ENCODE measurements at regions not wholly inside any gene's neighbourhood (a gene's known extent, or its start where the extent isn't known, plus 50 kb on each side); places are given as distances from the start of the nearest gene placed in this dataset.
"Not testable (repeated sequence)": the region's sequence is repeated elsewhere in the genome, so short reads cannot be mapped to it uniquely, and the experiment has no call there.

DNA sequence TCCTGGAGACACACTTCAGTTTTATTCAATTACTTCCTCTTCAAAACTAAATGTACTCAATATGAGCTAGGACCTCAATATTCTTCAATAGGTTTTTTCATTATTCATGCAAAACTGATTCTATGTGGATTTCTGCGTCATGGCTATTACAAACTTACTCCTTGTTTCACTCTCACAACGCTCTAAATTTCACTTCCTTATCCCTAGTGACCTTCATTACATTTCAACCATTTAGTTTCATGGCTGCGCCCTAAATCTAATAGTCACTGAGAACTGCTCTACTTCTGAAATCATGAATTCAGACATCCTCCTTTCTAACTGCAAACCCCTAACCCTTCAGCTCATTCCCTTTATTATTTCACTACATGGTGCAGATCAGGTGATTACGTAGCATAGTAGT, 93.9 kb downstream of the SLC25A46 start:
- TF ChIP-seq, protein P1, sequence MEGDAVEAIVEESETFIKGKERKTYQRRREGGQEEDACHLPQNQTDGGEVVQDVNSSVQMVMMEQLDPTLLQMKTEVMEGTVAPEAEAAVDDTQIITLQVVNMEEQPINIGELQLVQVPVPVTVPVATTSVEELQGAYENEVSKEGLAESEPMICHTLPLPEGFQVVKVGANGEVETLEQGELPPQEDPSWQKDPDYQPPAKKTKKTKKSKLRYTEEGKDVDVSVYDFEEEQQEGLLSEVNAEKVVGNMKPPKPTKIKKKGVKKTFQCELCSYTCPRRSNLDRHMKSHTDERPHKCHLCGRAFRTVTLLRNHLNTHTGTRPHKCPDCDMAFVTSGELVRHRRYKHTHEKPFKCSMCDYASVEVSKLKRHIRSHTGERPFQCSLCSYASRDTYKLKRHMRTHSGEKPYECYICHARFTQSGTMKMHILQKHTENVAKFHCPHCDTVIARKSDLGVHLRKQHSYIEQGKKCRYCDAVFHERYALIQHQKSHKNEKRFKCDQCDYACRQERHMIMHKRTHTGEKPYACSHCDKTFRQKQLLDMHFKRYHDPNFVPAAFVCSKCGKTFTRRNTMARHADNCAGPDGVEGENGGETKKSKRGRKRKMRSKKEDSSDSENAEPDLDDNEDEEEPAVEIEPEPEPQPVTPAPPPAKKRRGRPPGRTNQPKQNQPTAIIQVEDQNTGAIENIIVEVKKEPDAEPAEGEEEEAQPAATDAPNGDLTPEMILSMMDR (IDR thresholded peaks at IDR 0.05; ENCODE audit: unreplicated experiment), result no peak
- no peak overlapping the region for H3K4me3 Mint-ChIP-seq (ENCODE audit: unreplicated experiment)
- no peak for DNase-seq (ENCODE audit: low spot score)

DNA sequence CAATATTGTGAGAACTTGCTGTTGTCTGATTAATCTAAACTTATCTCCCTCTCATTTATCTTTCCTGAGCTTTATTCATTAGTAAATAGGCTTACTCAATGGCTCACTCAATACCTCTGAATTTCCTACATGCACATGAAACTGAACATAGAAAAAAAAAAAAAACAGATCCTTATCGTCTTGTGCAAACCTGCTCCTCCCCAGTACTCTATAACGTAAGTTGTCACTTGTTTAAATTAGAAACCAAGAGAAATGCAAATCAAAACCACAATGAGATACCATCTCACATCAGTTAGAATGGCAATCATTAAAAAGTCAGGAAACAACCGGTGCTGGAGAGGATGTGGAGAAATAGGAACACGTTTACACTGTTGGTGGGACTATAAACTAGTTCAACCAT, 96.1 kb downstream of the SLC25A46 start:
- H3K36me3 Mint-ChIP-seq (ENCODE audit: low read depth, unreplicated experiment); H3K9me3 Mint-ChIP-seq (ENCODE audit: unreplicated experiment); H3K27ac Mint-ChIP-seq (ENCODE audit: unreplicated experiment); H3K4me3 Mint-ChIP-seq (ENCODE audit: unreplicated experiment); H3K4me1 Mint-ChIP-seq (ENCODE audit: unreplicated experiment); DNase-seq (ENCODE audit: low spot score); H3K27me3 Mint-ChIP-seq (ENCODE audit: unreplicated experiment): not testable (repeated sequence)

More for the DNA sequence above, 93.9 kb downstream of the SLC25A46 start:
- H3K36me3 Mint-ChIP-seq (ENCODE audit: low read depth, unreplicated experiment), result peaks cover 3% of the 10 kb centered on the region
- H3K9me3 Mint-ChIP-seq (ENCODE audit: unreplicated experiment), result peaks cover 6% of the 10 kb centered on the region
- H3K27ac Mint-ChIP-seq (ENCODE audit: unreplicated experiment), result no peak overlapping the region
- H3K27me3 Mint-ChIP-seq (ENCODE audit: unreplicated experiment), result no peaks in the 10 kb centered on the region
- H3K4me1 Mint-ChIP-seq (ENCODE audit: unreplicated experiment), result no peaks in the 10 kb centered on the region

DNA sequence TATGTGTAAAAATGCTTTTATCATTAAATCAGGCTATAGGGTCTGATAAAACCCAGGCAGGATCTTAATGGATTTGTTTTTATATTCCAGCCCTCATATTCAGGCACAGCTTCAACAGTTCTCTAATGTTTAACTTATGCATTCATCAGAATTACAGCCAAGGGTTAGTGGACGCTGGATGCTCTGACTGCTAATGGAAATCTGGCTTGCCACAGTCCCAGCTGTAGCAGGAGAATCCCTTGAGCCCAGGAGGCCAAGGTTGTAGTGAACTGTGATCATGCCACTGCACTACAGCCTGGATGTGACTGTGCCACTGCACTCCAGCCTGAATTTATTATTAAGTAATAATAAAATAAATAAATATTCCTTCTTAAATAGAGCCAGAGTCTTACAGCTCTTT, 98.0 kb downstream of the SLC25A46 start:
- no peaks in the 10 kb centered on the region for H3K36me3 Mint-ChIP-seq (ENCODE audit: low read depth, unreplicated experiment)
- H3K27me3 Mint-ChIP-seq (ENCODE audit: unreplicated experiment), result no peaks in the 10 kb centered on the region
- no peak overlapping the region for H3K4me3 Mint-ChIP-seq (ENCODE audit: unreplicated experiment)
- H3K4me1 Mint-ChIP-seq (ENCODE audit: unreplicated experiment), result no peaks in the 10 kb centered on the region
- TF ChIP-seq, protein P1 (IDR thresholded peaks at IDR 0.05; ENCODE audit: unreplicated experiment), result no peak
- no peaks in the 10 kb centered on the region for H3K9me3 Mint-ChIP-seq (ENCODE audit: unreplicated experiment)
- H3K27ac Mint-ChIP-seq (ENCODE audit: unreplicated experiment), result no peak overlapping the region
- DNase-seq (ENCODE audit: low spot score), result no peak

DNA sequence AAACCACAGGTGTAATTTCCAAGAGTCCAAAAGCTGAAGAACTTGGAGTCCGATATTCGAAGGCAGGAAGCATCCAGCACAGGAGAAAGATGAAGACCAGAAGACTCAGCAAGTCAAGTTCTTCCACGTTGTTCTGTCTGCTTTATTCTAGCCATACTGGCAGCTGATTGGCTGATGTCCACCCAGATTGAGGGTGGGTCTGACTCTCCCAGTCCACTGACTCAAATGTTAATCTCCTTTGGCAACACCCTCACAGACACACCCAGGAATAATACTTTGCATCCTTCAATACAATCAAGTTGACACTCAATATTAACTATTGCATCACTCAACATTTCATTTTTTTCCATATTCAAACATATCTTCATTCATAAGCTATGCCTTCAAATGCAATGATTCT, 99.5 kb downstream of the SLC25A46 start:
- H3K27ac Mint-ChIP-seq (ENCODE audit: unreplicated experiment); H3K9me3 Mint-ChIP-seq (ENCODE audit: unreplicated experiment); H3K36me3 Mint-ChIP-seq (ENCODE audit: low read depth, unreplicated experiment); H3K4me1 Mint-ChIP-seq (ENCODE audit: unreplicated experiment); DNase-seq (ENCODE audit: low spot score); H3K27me3 Mint-ChIP-seq (ENCODE audit: unreplicated experiment); H3K4me3 Mint-ChIP-seq (ENCODE audit: unreplicated experiment): not testable (repeated sequence)

DNA sequence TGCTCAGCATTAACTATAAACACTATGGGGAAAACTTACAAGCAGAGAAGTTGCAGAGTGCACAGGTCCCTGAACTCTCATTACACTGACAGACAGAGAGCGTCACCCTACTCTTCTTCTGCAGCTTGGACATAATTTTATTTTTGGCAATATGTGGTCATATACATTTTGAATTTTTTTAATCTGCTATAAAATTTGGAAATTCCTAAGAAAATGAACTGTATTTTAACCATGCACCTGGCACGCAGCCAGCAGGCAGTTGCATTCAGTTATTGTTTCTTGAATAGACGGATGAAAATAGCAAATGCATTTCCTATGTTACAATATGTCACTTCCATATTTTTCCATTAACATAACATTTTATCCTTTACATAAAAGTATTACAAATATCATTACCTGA, 100.2 kb downstream of the SLC25A46 start:
- Mint-ChIP-seq H3K27me3 (ENCODE audit: unreplicated experiment) (no peaks in the 10 kb centered on the region), H3K9me3 (ENCODE audit: unreplicated experiment) (no peaks in the 10 kb centered on the region), H3K27ac (ENCODE audit: unreplicated experiment) (no peak overlapping the region), H3K36me3 (ENCODE audit: low read depth, unreplicated experiment) (no peaks in the 10 kb centered on the region), H3K4me1 (ENCODE audit: unreplicated experiment) (no peaks in the 10 kb centered on the region), H3K4me3 (ENCODE audit: unreplicated experiment) (no peak overlapping the region)
- TF ChIP-seq, protein P1 (IDR thresholded peaks at IDR 0.05; ENCODE audit: unreplicated experiment), result no peak
- DNase-seq (ENCODE audit: low spot score), result no peak

GRCh38 chr5:110840347-110840960, 101.6 kb downstream of the SLC25A46 start:
- DNase-seq (ENCODE audit: low spot score), result no peak
- Mint-ChIP-seq H3K4me3 (ENCODE audit: unreplicated experiment) (no peak overlapping the region), H3K4me1 (ENCODE audit: unreplicated experiment) (no peaks in the 10 kb centered on the region), H3K27ac (ENCODE audit: unreplicated experiment) (no peak overlapping the region), H3K9me3 (ENCODE audit: unreplicated experiment) (no peaks in the 10 kb centered on the region), H3K36me3 (ENCODE audit: low read depth, unreplicated experiment) (no peaks in the 10 kb centered on the region), H3K27me3 (ENCODE audit: unreplicated experiment) (no peaks in the 10 kb centered on the region)
- TF ChIP-seq, protein P1 (IDR thresholded peaks at IDR 0.05; ENCODE audit: unreplicated experiment), result no peak

Data from endothelial cell (in vitro differentiated cells).